Testis (tissue), 2 donors: ENCODE measurements at regions not wholly inside any gene's neighbourhood (a gene's known extent, or its start where the extent isn't known, plus 50 kb on each side); places are given as distances from the start of the nearest gene placed in this dataset.

Source experiments
- CTCF ChIP-seq, 3 experiments: fragments of 450-650 bp in 2 of 3; fragments of 200-600 bp in 1 of 3; sonication (generic) in 1 of 3; IDR thresholded peaks; one replicate each; pipeline ENCODE4 v1.5.1; 2016 to 2019; ENCODE audit warnings: antibody characterized with exemption in 3 of 3, mild to moderate bottlenecking in 2 of 3, moderate library complexity in 1 of 3
- POLR2A ChIP-seq: fragments of 450-650 bp; IDR thresholded peaks from one replicate; pipeline ENCODE4 v1.6.1; 2017; ENCODE audit warnings: antibody characterized with exemption, mild to moderate bottlenecking, moderate library complexity

- TF ChIP-seq CTCF (IDR thresholded peaks at IDR 0.05), result no peak
- no peak for TF ChIP-seq POLR2A
Measured at GRCh38 chr6:168785720-168786511, 344.9 kb downstream of the SMOC2 start.
